Osteocyte (in vitro differentiated cells): ENCODE measurements at regions not wholly inside any gene's neighbourhood (a gene's known extent, or its start where the extent isn't known, plus 50 kb on each side); places are given as distances from the start of the nearest gene placed in this dataset.

Experiments used
- DNase-seq: peaks from one replicate; pipeline ENCODE4 v3.0.0; 2021; ENCODE audit warnings: mixed read lengths; ENCODE audit not compliant: unreplicated experiment; ENCODE audit errors: extremely low spot score
- H3K27ac Mint-ChIP-seq: one replicate; pipeline ENCODE4 v1.8.0; 2021; ENCODE audit warnings: mild to moderate bottlenecking, mixed read lengths; ENCODE audit not compliant: unreplicated experiment
- H3K27me3 Mint-ChIP-seq: one replicate; pipeline ENCODE4 v1.8.0; 2021; ENCODE audit warnings: mixed read lengths; ENCODE audit not compliant: unreplicated experiment
- H3K36me3 Mint-ChIP-seq: one replicate; pipeline ENCODE4 v1.8.0; 2021; ENCODE audit warnings: mixed read lengths; ENCODE audit not compliant: unreplicated experiment
- H3K4me1 Mint-ChIP-seq: one replicate; pipeline ENCODE4 v1.8.0; 2021; ENCODE audit warnings: mixed read lengths; ENCODE audit not compliant: unreplicated experiment
- H3K4me3 Mint-ChIP-seq: one replicate; pipeline ENCODE4 v1.8.0; 2021; ENCODE audit warnings: mild to moderate bottlenecking, moderate library complexity, mixed read lengths; ENCODE audit not compliant: unreplicated experiment
- H3K9me3 Mint-ChIP-seq: one replicate; pipeline ENCODE4 v1.8.0; 2021; ENCODE audit warnings: mixed read lengths; ENCODE audit not compliant: unreplicated experiment
- TF ChIP-seq, protein P1 (sequence below): fragments of 200-600 bp; sonication (generic); IDR thresholded peaks from 2 replicates; pipeline ENCODE4 v1.5.0; 2021; ENCODE audit warnings: antibody characterized with exemption, mild to moderate bottlenecking, moderate library complexity

DNA sequence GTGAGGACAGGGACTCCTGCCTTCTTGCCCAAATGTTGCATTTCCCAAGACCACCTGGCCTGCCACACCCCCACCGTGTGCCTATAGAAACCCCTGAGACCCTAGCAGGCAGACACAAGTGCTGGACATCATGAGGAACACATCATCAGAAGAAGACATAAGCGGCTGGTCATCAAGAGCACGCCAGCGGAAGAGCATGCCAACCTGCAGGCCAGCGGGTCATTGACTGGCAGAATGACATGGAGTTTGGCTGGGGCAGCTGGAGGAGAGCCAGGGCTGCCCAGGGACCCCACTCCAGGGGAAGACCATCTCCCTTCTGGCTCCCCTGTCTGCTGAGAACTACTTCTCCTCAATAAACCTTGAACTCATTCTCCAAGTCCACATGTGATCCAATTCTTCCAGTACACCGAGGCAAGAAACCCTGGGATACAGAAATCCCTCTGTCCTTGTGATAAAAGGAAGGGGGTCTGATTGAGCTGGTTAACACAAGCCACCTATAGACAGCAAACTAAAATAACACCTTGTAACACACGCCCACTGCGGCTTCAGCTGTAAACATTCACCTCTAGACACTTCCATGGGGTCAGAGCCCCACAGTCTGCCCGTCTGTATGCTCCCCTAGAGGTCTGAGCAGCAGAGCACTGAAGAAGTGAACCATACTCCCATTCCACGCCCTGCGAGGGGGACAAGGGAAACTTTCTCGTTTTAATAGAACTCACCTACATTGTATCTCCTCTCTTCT lies 164.8 kb upstream of the EMCN start:
- no peaks in the 10 kb centered on the region for H3K36me3 Mint-ChIP-seq
- no peak overlapping the region for H3K4me3 Mint-ChIP-seq
- H3K27me3 Mint-ChIP-seq: no peaks in the 10 kb centered on the region
- TF ChIP-seq, protein P1, sequence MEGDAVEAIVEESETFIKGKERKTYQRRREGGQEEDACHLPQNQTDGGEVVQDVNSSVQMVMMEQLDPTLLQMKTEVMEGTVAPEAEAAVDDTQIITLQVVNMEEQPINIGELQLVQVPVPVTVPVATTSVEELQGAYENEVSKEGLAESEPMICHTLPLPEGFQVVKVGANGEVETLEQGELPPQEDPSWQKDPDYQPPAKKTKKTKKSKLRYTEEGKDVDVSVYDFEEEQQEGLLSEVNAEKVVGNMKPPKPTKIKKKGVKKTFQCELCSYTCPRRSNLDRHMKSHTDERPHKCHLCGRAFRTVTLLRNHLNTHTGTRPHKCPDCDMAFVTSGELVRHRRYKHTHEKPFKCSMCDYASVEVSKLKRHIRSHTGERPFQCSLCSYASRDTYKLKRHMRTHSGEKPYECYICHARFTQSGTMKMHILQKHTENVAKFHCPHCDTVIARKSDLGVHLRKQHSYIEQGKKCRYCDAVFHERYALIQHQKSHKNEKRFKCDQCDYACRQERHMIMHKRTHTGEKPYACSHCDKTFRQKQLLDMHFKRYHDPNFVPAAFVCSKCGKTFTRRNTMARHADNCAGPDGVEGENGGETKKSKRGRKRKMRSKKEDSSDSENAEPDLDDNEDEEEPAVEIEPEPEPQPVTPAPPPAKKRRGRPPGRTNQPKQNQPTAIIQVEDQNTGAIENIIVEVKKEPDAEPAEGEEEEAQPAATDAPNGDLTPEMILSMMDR: no peak
- no peaks in the 10 kb centered on the region for H3K4me1 Mint-ChIP-seq
- peaks cover 16% of the 10 kb centered on the region for H3K9me3 Mint-ChIP-seq
- H3K27ac Mint-ChIP-seq: no peak overlapping the region
- no peak for DNase-seq

DNA sequence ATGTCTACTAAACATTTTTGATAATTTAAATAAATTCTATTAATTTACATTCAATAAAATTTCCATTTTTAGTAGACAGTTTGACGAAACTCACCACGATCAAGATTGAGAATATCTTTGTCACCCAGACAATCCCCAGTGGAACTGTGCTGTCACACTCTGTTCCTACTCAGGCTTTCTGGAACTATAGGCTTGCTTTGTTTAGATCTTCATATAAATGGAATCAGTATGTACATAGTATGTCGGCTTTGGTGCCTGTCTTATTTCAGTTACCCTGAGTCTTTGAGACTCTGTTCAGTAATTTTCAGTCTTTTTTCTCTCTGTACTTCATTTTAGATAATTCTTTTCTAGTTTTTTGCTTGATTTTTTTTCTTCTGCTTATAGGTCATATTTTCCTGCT lies 163.5 kb upstream of the EMCN start:
- H3K4me1 Mint-ChIP-seq: no peaks in the 10 kb centered on the region
- TF ChIP-seq, protein P1: no peak
- peaks cover 16% of the 10 kb centered on the region for H3K9me3 Mint-ChIP-seq

DNA sequence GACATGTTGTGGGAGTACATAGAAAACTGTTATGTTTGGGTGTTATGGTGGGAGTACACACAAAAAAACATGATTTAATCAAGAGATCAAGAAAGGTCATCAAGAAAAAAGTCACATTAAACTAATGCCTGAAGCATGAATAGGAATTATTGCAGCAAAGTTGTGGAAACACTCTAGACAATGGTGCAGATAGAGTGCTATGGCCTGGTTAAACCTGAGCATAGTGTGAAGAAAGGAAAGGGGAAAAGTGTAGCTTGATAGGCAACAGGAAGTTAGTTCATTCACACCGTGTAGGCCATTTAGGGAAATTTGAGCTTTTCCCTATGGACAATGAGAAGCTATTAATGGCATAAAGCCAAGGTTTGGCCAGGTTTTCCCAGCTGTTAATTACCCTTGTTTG lies 162.1 kb upstream of the EMCN start:
- peaks cover 13% of the 10 kb centered on the region for H3K9me3 Mint-ChIP-seq
- TF ChIP-seq, protein P1: no peak
- DNase-seq: no peak
- H3K27ac Mint-ChIP-seq: no peak overlapping the region
- no peaks in the 10 kb centered on the region for H3K27me3 Mint-ChIP-seq
- H3K4me1 Mint-ChIP-seq: no peaks in the 10 kb centered on the region
- no peaks in the 10 kb centered on the region for H3K36me3 Mint-ChIP-seq
- H3K4me3 Mint-ChIP-seq: no peak overlapping the region

More for the DNA sequence above, 163.5 kb upstream of the EMCN start:
- no peak for DNase-seq
- Mint-ChIP-seq H3K27me3 (no peaks in the 10 kb centered on the region), H3K27ac (no peak overlapping the region), H3K4me3 (no peak overlapping the region), H3K36me3 (no peaks in the 10 kb centered on the region)

DNA sequence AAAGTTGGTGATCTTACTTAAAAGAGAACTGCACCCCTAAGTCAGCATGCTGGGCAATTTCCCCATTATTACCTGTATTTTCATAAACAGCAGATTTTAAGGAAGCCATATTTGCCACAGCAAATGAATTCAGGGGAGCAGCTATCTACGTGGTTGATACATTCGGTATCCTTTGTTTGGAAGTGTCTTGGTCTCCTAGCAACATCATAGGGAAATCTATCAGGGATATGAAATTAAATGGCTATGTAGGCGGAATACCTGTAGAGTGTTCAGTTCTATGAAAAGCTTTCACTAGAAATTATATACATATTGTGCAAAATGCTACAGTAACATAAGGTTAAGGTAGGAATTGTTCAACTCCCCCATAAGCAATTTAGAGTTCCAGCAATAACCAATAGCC lies 157.2 kb upstream of the EMCN start:
- Mint-ChIP-seq H3K36me3 (no peaks in the 10 kb centered on the region), H3K4me3 (no peak overlapping the region), H3K27me3 (no peaks in the 10 kb centered on the region), H3K27ac (no peak overlapping the region), H3K4me1 (no peaks in the 10 kb centered on the region), H3K9me3 (no peaks in the 10 kb centered on the region)
- TF ChIP-seq, protein P1: no peak
- DNase-seq: no peak

DNA sequence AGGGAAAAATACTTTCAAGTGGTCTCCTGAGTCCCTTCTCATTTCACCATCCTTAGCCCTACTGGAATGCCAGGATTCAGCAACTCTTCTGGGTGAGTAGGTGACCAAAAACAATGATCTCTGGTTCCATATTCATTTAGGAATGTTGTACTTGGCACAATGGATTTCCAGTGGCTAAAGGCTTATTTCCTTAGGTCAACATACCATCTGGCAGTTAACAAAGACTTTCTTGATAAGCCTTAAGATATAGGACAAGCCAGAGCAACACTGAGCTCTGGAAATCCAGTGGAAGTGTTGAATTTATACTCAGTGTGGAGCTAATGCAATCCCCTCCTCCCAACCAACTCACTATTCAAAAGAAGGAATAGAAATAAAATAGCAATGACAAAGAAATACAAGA lies 139.4 kb upstream of the EMCN start:
- no peak overlapping the region for H3K27ac Mint-ChIP-seq
- no peaks in the 10 kb centered on the region for H3K36me3 Mint-ChIP-seq
- H3K27me3 Mint-ChIP-seq: no peaks in the 10 kb centered on the region
- TF ChIP-seq, protein P1: no peak
- DNase-seq: no peak
- H3K4me3 Mint-ChIP-seq: no peak overlapping the region
- peaks cover 4% of the 10 kb centered on the region for H3K4me1 Mint-ChIP-seq
- no peaks in the 10 kb centered on the region for H3K9me3 Mint-ChIP-seq
